NCI-H2081 treated with DMSO at 0.1 percent for 48 hours (cell line): ENCODE measurements at regions not wholly inside any gene's neighbourhood (a gene's known extent, or its start where the extent isn't known, plus 50 kb on each side); places are given as distances from the start of the nearest gene placed in this dataset.

Experiments
- DNase-seq: peaks from one replicate; lab custom pipeline; 2025; lab: John Stamatoyannopoulos, UW

- no peak for DNase-seq
Measured at GRCh38 chr4:59086410-59086809, 1976.2 kb upstream of the IGFBP7 start.

- no peak for DNase-seq
Measured at GRCh38 chr4:59091146-59092142, 1981.3 kb upstream of the IGFBP7 start.

- no peak for DNase-seq
Measured at GRCh38 chr4:59094505-59094904, 1984.3 kb upstream of the IGFBP7 start.

- DNase-seq = no peak
Measured at GRCh38 chr4:59102311-59102710, 1992.1 kb upstream of the IGFBP7 start.

- DNase-seq = no peak
Measured at GRCh38 chr4:59120287-59120814, 2010.2 kb upstream of the IGFBP7 start.

GRCh38 chr4:59122626-59123025, 2012.4 kb upstream of the IGFBP7 start:
- no peak for DNase-seq

GRCh38 chr4:59126159-59126558, 2016.0 kb upstream of the IGFBP7 start:
- no peak for DNase-seq

- no peak for DNase-seq
Measured at GRCh38 chr4:59127006-59127405, 2016.8 kb upstream of the IGFBP7 start.

- no peak for DNase-seq
Measured at GRCh38 chr4:59127743-59128142, 2017.6 kb upstream of the IGFBP7 start.

- DNase-seq = no peak
Measured at GRCh38 chr4:59135248-59135985, 2025.2 kb upstream of the IGFBP7 start.

GRCh38 chr4:59161249-59161648, 2038.9 kb upstream of the ADGRL3 start:
- no peak for DNase-seq

- DNase-seq = no peak
Measured at GRCh38 chr4:59175617-59176016, 2024.5 kb upstream of the ADGRL3 start.

- DNase-seq = no peak
Measured at GRCh38 chr4:59179372-59179771, 2020.8 kb upstream of the ADGRL3 start.

- DNase-seq = no peak
Measured at GRCh38 chr4:59180161-59180560, 2020.0 kb upstream of the ADGRL3 start.

GRCh38 chr4:59180969-59181368, 2019.2 kb upstream of the ADGRL3 start:
- no peak for DNase-seq

GRCh38 chr4:59195839-59196238, 2004.3 kb upstream of the ADGRL3 start:
- no peak for DNase-seq

GRCh38 chr4:59200992-59201391, 1999.1 kb upstream of the ADGRL3 start:
- no peak for DNase-seq

- DNase-seq = no peak
Measured at GRCh38 chr4:59217910-59218631, 1982.1 kb upstream of the ADGRL3 start.

GRCh38 chr4:59222221-59222620, 1977.9 kb upstream of the ADGRL3 start:
- DNase-seq = no peak

GRCh38 chr4:59223292-59223941, 1976.7 kb upstream of the ADGRL3 start:
- no peak for DNase-seq

- no peak for DNase-seq
Measured at GRCh38 chr4:59238212-59238611, 1961.9 kb upstream of the ADGRL3 start.

- no peak for DNase-seq
Measured at GRCh38 chr4:59240011-59240410, 1960.1 kb upstream of the ADGRL3 start.
